ENCODE measurements at regions not wholly inside any gene's neighbourhood (a gene's known extent, or its start where the extent isn't known, plus 50 kb on each side); places are given as distances from the start of the nearest gene placed in this dataset.

- WGBS, result 28% methylated on average over 10 of the region's 10 CpGs
- Histone ChIP-seq H3K4me1 (ENCODE audit: control insufficient read depth in 4 of 4, insufficient read depth in 4 of 4, low read length in 3 of 4) (peaks cover 0 to 23% (median 5%) of the 10 kb centered on the region in 4 donors), H3K36me3 (ENCODE audit: control insufficient read depth in 4 of 4, insufficient read depth in 3 of 4, low read depth in 1 of 4, low read length in 3 of 4) (no peaks in the 10 kb centered on the region), H3K9ac (ENCODE audit: low read depth in 1 of 2, low read length in 2 of 2) (peak overlapping the region in 1 of 2 donors; percentile 72), H3K27ac (ENCODE audit: low read depth in 1 of 2, low read length in 2 of 2) (peak overlapping the region; percentile 92 to 95), H3K27me3 (ENCODE audit: control insufficient read depth in 4 of 4, insufficient read depth in 4 of 4, low read length in 3 of 4) (no peaks in the 10 kb centered on the region), H3K9me3 (ENCODE audit: control insufficient read depth in 4 of 4, low read length in 3 of 4) (no peaks in the 10 kb centered on the region), H3K4me3 (ENCODE audit: low read depth in 1 of 3, low read length in 3 of 3) (peak overlapping the region; percentile 24 to 57 (median 30))
- DNase-seq (ENCODE audit: low spot score), result no peak
- TF ChIP-seq FOXA2 (IDR thresholded peaks at IDR 0.05) (peak; percentile 91), TAF1 (conservative IDR thresholded peaks at IDR 0.05) (peak; percentile 87), RAD21 (IDR thresholded peaks at IDR 0.05) (no peak), FOXA1 (IDR thresholded peaks at IDR 0.05) (peak; percentile 90), NR2F2 (IDR thresholded peaks at IDR 0.05) (no peak), YY1 (IDR thresholded peaks at IDR 0.05) (peak; percentile 96), MAX (IDR thresholded peaks at IDR 0.05) (peak; percentile 79), HNF4A (conservative IDR thresholded peaks at IDR 0.05) (peak; percentile 96), EGR1 (IDR thresholded peaks at IDR 0.05; ENCODE audit: low read depth in 2 of 2) (peak in 1 of 2 donors; percentile 59), ATF3 (IDR thresholded peaks at IDR 0.05) (peak; percentile 73), SP1 (IDR thresholded peaks at IDR 0.05) (peak; percentile 98), GABPA (IDR thresholded peaks at IDR 0.05 in 1 of 2, conservative IDR thresholded peaks at IDR 0.05 in 1 of 2) (peak in 1 of 2 donors; percentile 56), JUND (IDR thresholded peaks at IDR 0.05) (peak; percentile 90 to 91), HNF4G (IDR thresholded peaks at IDR 0.05) (peak; percentile 86), CTCF (IDR thresholded peaks at IDR 0.05; ENCODE audit: low read depth, low read length, missing input control) (no peak), RXRA (IDR thresholded peaks at IDR 0.05) (peak; percentile 94 to 95)
- TF ChIP-seq, protein P1, sequence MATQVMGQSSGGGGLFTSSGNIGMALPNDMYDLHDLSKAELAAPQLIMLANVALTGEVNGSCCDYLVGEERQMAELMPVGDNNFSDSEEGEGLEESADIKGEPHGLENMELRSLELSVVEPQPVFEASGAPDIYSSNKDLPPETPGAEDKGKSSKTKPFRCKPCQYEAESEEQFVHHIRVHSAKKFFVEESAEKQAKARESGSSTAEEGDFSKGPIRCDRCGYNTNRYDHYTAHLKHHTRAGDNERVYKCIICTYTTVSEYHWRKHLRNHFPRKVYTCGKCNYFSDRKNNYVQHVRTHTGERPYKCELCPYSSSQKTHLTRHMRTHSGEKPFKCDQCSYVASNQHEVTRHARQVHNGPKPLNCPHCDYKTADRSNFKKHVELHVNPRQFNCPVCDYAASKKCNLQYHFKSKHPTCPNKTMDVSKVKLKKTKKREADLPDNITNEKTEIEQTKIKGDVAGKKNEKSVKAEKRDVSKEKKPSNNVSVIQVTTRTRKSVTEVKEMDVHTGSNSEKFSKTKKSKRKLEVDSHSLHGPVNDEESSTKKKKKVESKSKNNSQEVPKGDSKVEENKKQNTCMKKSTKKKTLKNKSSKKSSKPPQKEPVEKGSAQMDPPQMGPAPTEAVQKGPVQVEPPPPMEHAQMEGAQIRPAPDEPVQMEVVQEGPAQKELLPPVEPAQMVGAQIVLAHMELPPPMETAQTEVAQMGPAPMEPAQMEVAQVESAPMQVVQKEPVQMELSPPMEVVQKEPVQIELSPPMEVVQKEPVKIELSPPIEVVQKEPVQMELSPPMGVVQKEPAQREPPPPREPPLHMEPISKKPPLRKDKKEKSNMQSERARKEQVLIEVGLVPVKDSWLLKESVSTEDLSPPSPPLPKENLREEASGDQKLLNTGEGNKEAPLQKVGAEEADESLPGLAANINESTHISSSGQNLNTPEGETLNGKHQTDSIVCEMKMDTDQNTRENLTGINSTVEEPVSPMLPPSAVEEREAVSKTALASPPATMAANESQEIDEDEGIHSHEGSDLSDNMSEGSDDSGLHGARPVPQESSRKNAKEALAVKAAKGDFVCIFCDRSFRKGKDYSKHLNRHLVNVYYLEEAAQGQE (IDR thresholded peaks at IDR 0.05), result peak; percentile 57
- TF ChIP-seq, protein P2, sequence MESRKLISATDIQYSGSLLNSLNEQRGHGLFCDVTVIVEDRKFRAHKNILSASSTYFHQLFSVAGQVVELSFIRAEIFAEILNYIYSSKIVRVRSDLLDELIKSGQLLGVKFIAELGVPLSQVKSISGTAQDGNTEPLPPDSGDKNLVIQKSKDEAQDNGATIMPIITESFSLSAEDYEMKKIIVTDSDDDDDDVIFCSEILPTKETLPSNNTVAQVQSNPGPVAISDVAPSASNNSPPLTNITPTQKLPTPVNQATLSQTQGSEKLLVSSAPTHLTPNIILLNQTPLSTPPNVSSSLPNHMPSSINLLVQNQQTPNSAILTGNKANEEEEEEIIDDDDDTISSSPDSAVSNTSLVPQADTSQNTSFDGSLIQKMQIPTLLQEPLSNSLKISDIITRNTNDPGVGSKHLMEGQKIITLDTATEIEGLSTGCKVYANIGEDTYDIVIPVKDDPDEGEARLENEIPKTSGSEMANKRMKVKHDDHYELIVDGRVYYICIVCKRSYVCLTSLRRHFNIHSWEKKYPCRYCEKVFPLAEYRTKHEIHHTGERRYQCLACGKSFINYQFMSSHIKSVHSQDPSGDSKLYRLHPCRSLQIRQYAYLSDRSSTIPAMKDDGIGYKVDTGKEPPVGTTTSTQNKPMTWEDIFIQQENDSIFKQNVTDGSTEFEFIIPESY (IDR thresholded peaks at IDR 0.05), result peak; percentile 95
These were observed 150.9 kb downstream of the RFC3 start for GRCh38 chr13:33968520-33969507.

Data from liver (tissue), 8 donors.